Fibroblast of upper back skin (primary cell): ENCODE measurements at regions not wholly inside any gene's neighbourhood (a gene's known extent, or its start where the extent isn't known, plus 50 kb on each side); places are given as distances from the start of the nearest gene placed in this dataset.
A peak's percentile ranks its signal among the peaks of the same experiment; 100 is the strongest.

Experiments used
- DNase-seq: peaks from one replicate; pipeline ENCODE4 v3.0.0-alpha.2; 2013

- DNase-seq = peak; percentile 28
Measured at GRCh38 chr6:156438350-156438923, 338.7 kb upstream of the ARID1B start.

GRCh38 chr6:156437121-156437879 is 339.9 kb upstream of the ARID1B start:
- no peak for DNase-seq

GRCh38 chr6:156434795-156435190 is 342.4 kb upstream of the ARID1B start:
- no peak for DNase-seq

GRCh38 chr6:156434049-156434794 is 343.0 kb upstream of the ARID1B start:
- DNase-seq = no peak

- DNase-seq = no peak
Measured at GRCh38 chr6:156432543-156432942, 344.6 kb upstream of the ARID1B start.

- no peak for DNase-seq
Measured at GRCh38 chr6:156430386-156430785, 346.8 kb upstream of the ARID1B start.

- DNase-seq = peak; percentile 96
Measured at GRCh38 chr6:156427345-156427744, 349.8 kb upstream of the ARID1B start.

GRCh38 chr6:156425359-156426020 is 351.7 kb upstream of the ARID1B start:
- peak; percentile 94 for DNase-seq

GRCh38 chr6:156423829-156424228 is 353.3 kb upstream of the ARID1B start:
- no peak for DNase-seq

- no peak for DNase-seq
Measured at GRCh38 chr6:156423075-156423474, 354.1 kb upstream of the ARID1B start.

- DNase-seq = no peak
Measured at GRCh38 chr6:156421933-156422332, 355.2 kb upstream of the ARID1B start.

- peak; percentile 78 for DNase-seq
Measured at GRCh38 chr6:156421301-156421700, 355.9 kb upstream of the ARID1B start.

GRCh38 chr6:156420172-156420993 is 356.8 kb upstream of the ARID1B start:
- DNase-seq = peak; percentile 58

GRCh38 chr6:156419594-156419993 is 357.6 kb upstream of the ARID1B start:
- DNase-seq = no peak

- DNase-seq = no peak
Measured at GRCh38 chr6:156418253-156418652, 358.9 kb upstream of the ARID1B start.

GRCh38 chr6:156416391-156416790 is 360.8 kb upstream of the ARID1B start:
- DNase-seq = no peak

GRCh38 chr6:156413154-156413553 is 364.0 kb upstream of the ARID1B start:
- no peak for DNase-seq

GRCh38 chr6:156410649-156411048 is 366.5 kb upstream of the ARID1B start:
- no peak for DNase-seq

- no peak for DNase-seq
Measured at GRCh38 chr6:156408655-156409054, 368.5 kb upstream of the ARID1B start.

GRCh38 chr6:156407334-156407733 is 369.8 kb upstream of the ARID1B start:
- DNase-seq = no peak

- no peak for DNase-seq
Measured at GRCh38 chr6:156406688-156407087, 370.5 kb upstream of the ARID1B start.

- DNase-seq = no peak
Measured at GRCh38 chr6:156406099-156406498, 371.1 kb upstream of the ARID1B start.

GRCh38 chr6:156402628-156403027 is 374.6 kb upstream of the ARID1B start:
- no peak for DNase-seq
